NB4 (cell line): ENCODE measurements at regions not wholly inside any gene's neighbourhood (a gene's known extent, or its start where the extent isn't known, plus 50 kb on each side); places are given as distances from the start of the nearest gene placed in this dataset.

Source experiments
- DNase-seq: peaks from one replicate; pipeline ENCODE4 v3.0.0; 2010; ENCODE audit warnings: low read depth
- H3K4me3 ChIP-seq: one replicate; pipeline ENCODE4 v1.5.1; 2011; ENCODE audit warnings: mild to moderate bottlenecking, low read depth, low read length, moderate library complexity
- CTCF ChIP-seq: IDR thresholded peaks from one replicate; pipeline ENCODE4 v1.5.1; 2012; ENCODE audit warnings: low read depth, low read length
- MAX ChIP-seq: IDR thresholded peaks from 2 replicates; pipeline ENCODE4 v1.6.1; 2011; ENCODE audit warnings: low read depth, low read length
- MYC ChIP-seq: IDR thresholded peaks from 2 replicates; pipeline ENCODE4 v1.6.1; 2011; ENCODE audit warnings: low read depth, low read length
- POLR2A ChIP-seq: IDR thresholded peaks from 2 replicates; pipeline ENCODE4 v1.6.1; 2011; ENCODE audit warnings: mild to moderate bottlenecking; ENCODE audit not compliant: insufficient read length; ENCODE audit errors: extremely low read depth

GRCh38 chr18:56235071-56235470 is 403.3 kb downstream of the TXNL1 start:
- no peak for TF ChIP-seq POLR2A
- TF ChIP-seq MYC: no peak
- TF ChIP-seq MAX: no peak
- TF ChIP-seq CTCF: no peak
- DNase-seq: no peak
- H3K4me3 ChIP-seq: no peak overlapping the region

- no peak for TF ChIP-seq MYC
- no peak for TF ChIP-seq MAX
- no peak for TF ChIP-seq CTCF
- TF ChIP-seq POLR2A: no peak
- H3K4me3 ChIP-seq: no peak overlapping the region
- no peak for DNase-seq
Measured at GRCh38 chr18:56233595-56233994, 404.8 kb downstream of the TXNL1 start.

DNA sequence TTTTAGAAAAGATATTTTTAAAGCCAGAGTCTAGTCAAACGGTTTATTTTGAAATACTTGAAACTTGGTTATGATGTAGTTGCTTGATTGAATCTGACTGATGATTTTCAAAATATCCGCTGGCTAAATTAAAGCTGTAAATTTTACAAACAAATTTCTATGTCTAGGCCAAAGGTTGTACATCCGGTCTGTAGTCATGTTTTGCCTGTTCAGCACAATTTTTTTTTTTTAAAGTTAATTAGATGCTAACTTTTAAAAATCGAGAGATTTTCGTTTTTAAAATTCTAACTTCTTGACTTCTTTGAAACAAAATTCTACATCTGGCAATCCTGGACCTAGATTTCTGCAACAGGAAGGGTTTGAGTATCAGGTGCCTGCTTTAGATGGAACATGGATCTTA is 412.4 kb downstream of the TXNL1 start:
- no peak overlapping the region for H3K4me3 ChIP-seq
- no peak for TF ChIP-seq MAX
- no peak for TF ChIP-seq MYC
- no peak for TF ChIP-seq CTCF
- TF ChIP-seq POLR2A: no peak
- DNase-seq: no peak

- DNase-seq: no peak
- TF ChIP-seq MYC (no peak), POLR2A (no peak), MAX (no peak), CTCF (no peak)
- no peak overlapping the region for H3K4me3 ChIP-seq
Measured at GRCh38 chr18:56224669-56225561, 413.5 kb downstream of the TXNL1 start.

GRCh38 chr18:56221195-56222065 is 417.0 kb downstream of the TXNL1 start:
- TF ChIP-seq POLR2A: no peak
- no peak for TF ChIP-seq MYC
- TF ChIP-seq MAX: no peak
- no peak for TF ChIP-seq CTCF
- no peak for DNase-seq
- H3K4me3 ChIP-seq: no peak overlapping the region
